K562 (cell line): ENCODE measurements at regions not wholly inside any gene's neighbourhood (a gene's known extent, or its start where the extent isn't known, plus 50 kb on each side); places are given as distances from the start of the nearest gene placed in this dataset.

Experiments used
- ATAC-seq: fragments of 200-7000 bp; cut with Tn5 transposase; 3 replicates; pipeline ENCODE4 v1.9.1; 2020; ENCODE audit warnings: moderate library complexity
- BruUV-seq: library from RNA; stranded (reverse); fragments of 400-500 nt; replicated peaks from 2 replicates; lab custom pipeline; 2021; lab: Mats Ljungman, UMichigan
- CTCF ChIA-PET: fragments of 300-600 bp; formaldehyde crosslinking; extraction: SDS; loops from one replicate; lab custom pipeline; 2021; ENCODE audit warnings: low intra/inter-chr PET ratio; lab: Yijun Ruan, JAX
- POLR2A ChIA-PET: fragments of 300-600, 350-650 bp; sonication (Branson Sonifier 250); formaldehyde crosslinking; extraction: SDS; loops from one replicate; lab custom pipeline; 2021; ENCODE audit warnings: antibody characterized with exemption, inconsistent platforms; lab: Yijun Ruan, JAX
- DNase-seq, 4 experiments: peaks; one replicate each; pipeline versions ENCODE4 v3.0.0 to v3.0.0-alpha.2; 2011 to 2018; ENCODE audit warnings: low spot score in 3 of 4, mixed read lengths in 3 of 4; ENCODE audit errors: extremely low read depth in 1 of 4
- FAIRE-seq: peaks from 2 replicates; lab custom pipeline; 2011; peaks lifted over from hg19 to GRCh38; lab: Jason Lieb, UNC
- H2AFZ ChIP-seq: 2 replicates; pipeline ENCODE4 v1.6.0; 2011; ENCODE audit warnings: low read depth, low read length, control low read depth, inconsistent platforms
- H3K27ac ChIP-seq: fragments of 200-600 bp; 3 replicates; pipeline ENCODE4 v1.8.0; 2011; ENCODE audit warnings: low read depth, mild to moderate bottlenecking, control low read depth, inconsistent platforms, low read length, moderate library complexity, mixed read lengths; ENCODE audit errors: extremely low read depth
- H3K27me3 ChIP-seq, 2 experiments: fragments of 300-600 bp in 1 of 2; 2 replicates in 1 of 2; 3 replicates in 1 of 2; pipeline versions ENCODE4 v1.6.0 to v1.8.0; 2011; ENCODE audit warnings: inconsistent platforms in 2 of 2, low read length in 2 of 2, mild to moderate bottlenecking in 1 of 2, mixed read lengths in 1 of 2, moderate library complexity in 1 of 2; ENCODE audit not compliant: control insufficient read depth in 2 of 2, insufficient read depth in 2 of 2
- H3K36me3 ChIP-seq: fragments of 300-600 bp; 3 replicates; pipeline ENCODE4 v1.8.0; 2011; ENCODE audit warnings: mild to moderate bottlenecking, low read length, inconsistent platforms; ENCODE audit not compliant: control insufficient read depth, insufficient read depth
- H3K4me1 ChIP-seq, 2 experiments: fragments of 200-600 bp in 1 of 2; replicated peaks in 1 of 2; 2 replicates in 1 of 2; 3 replicates in 1 of 2; pipeline versions ENCODE4 v1.5.1 to v1.8.0; 2011; ENCODE audit warnings: inconsistent platforms in 2 of 2, low read length in 2 of 2, mild to moderate bottlenecking in 1 of 2, mixed read lengths in 1 of 2, moderate library complexity in 1 of 2; ENCODE audit not compliant: control insufficient read depth in 2 of 2, insufficient read depth in 2 of 2
- H3K4me2 ChIP-seq: 2 replicates; pipeline ENCODE4 v1.6.1; 2011; ENCODE audit warnings: low read length, control low read depth, inconsistent platforms, mixed read lengths; ENCODE audit not compliant: insufficient read depth
- H3K4me3 ChIP-seq: fragments of 200-600 bp; sonication (generic), shearing (Covaris generic); 2 replicates; pipeline ENCODE4 v1.5.1; 2016; ENCODE audit warnings: control low read depth, inconsistent platforms
- H3K79me2 ChIP-seq: fragments of 200-600 bp; 3 replicates; pipeline ENCODE4 v1.8.0; 2011; ENCODE audit warnings: low read length, inconsistent platforms; ENCODE audit not compliant: control insufficient read depth, insufficient read depth
- H3K9ac ChIP-seq, 2 experiments: 2 replicates each; pipeline versions ENCODE4 v1.6.0 to v1.6.1; 2011; ENCODE audit warnings: low read depth in 2 of 2, low read length in 2 of 2, control low read depth in 1 of 2, inconsistent platforms in 1 of 2, mild to moderate bottlenecking in 1 of 2, mixed read lengths in 1 of 2; ENCODE audit not compliant: insufficient read depth in 1 of 2
- H3K9me1 ChIP-seq: one replicate; pipeline ENCODE4 v1.6.0; 2011; ENCODE audit warnings: inconsistent platforms, mild to moderate bottlenecking, low read length, moderate library complexity; ENCODE audit not compliant: control insufficient read depth, insufficient read depth
- H3K9me3 ChIP-seq: replicated peaks from 2 replicates; pipeline ENCODE4 v1.5.1; 2011; ENCODE audit warnings: low read depth, low read length, inconsistent platforms; ENCODE audit not compliant: control insufficient read depth, insufficient read depth
- H4K20me1 ChIP-seq: replicated peaks from 2 replicates; pipeline ENCODE4 v1.6.1; 2011; ENCODE audit warnings: low read length, inconsistent platforms, mixed read lengths; ENCODE audit not compliant: control insufficient read depth, insufficient read depth
- HMGN3 ChIP-seq: IDR thresholded peaks from 2 replicates; pipeline ENCODE4 v1.6.1; 2011; ENCODE audit warnings: borderline replicate concordance, low read depth, mild to moderate bottlenecking, mixed read lengths, low read length; ENCODE audit not compliant: insufficient read length; ENCODE audit errors: extremely low read depth
- HNRNPK ChIP-seq: fragments of 200-400 bp; formaldehyde crosslinking; IDR thresholded peaks from one replicate; pipeline ENCODE4 v1.6.1; 2018; ENCODE audit warnings: mild to moderate bottlenecking, low read depth, low read length; ENCODE audit not compliant: poor library complexity, severe bottlenecking
- MTA3 ChIP-seq: fragments of 450-650 bp; formaldehyde crosslinking; IDR thresholded peaks from 2 replicates; pipeline ENCODE4 v1.6.1; 2017; ENCODE audit warnings: mild to moderate bottlenecking, borderline replicate concordance
- NFE2L1 ChIP-seq: fragments of 450-650 bp; IDR thresholded peaks from 2 replicates; pipeline ENCODE4 v1.6.1; 2016; ENCODE audit warnings: missing genetic modification characterization, low read depth, mild to moderate bottlenecking, missing compliant biosample characterization, moderate library complexity, borderline replicate concordance
- PCBP1 ChIP-seq: fragments of 200-400 bp; formaldehyde crosslinking; IDR thresholded peaks from 2 replicates; pipeline ENCODE4 v1.6.1; 2018; ENCODE audit warnings: mild to moderate bottlenecking, low read depth, low read length; ENCODE audit not compliant: poor library complexity, severe bottlenecking
- PHF20 ChIP-seq: fragments of 450-650 bp; IDR thresholded peaks from 2 replicates; pipeline ENCODE4 v1.6.1; 2018; ENCODE audit not compliant: partially characterized antibody
- ZNF24 ChIP-seq: fragments of 450-650 bp; IDR thresholded peaks from 2 replicates; pipeline ENCODE4 v1.6.1; 2016
- ZNF347 ChIP-seq: fragments of 450-650 bp; formaldehyde crosslinking; IDR thresholded peaks from 2 replicates; pipeline ENCODE4 v1.4.0; 2020; ENCODE audit warnings: low read depth, mild to moderate bottlenecking, moderate library complexity
- WGBS: fragments of 100-300 bp; shearing (Covaris generic); methylation state at CpG from one replicate; pipeline ENCODE4 v1.1.6; 2016; ENCODE audit warnings: low coverage, mixed read lengths; ENCODE audit not compliant: insufficient coverage; ENCODE audit errors: missing lambda C conversion rate; 5-methylcytosine and 5-hydroxymethylcytosine counted together
- in situ Hi-C: fragments of 300-500 bp; cut with MboI; formaldehyde crosslinking; loops from 4 replicates; pipeline ENCODE4 v1.15.0; 2018; ENCODE audit warnings: inconsistent platforms, mixed read lengths
- intact Hi-C: fragments of 100-400 bp; cut with micrococcal nuclease; formaldehyde crosslinking; loops from 2 replicates; pipeline ENCODE4 v1.14.2; 2022
- TF ChIP-seq, protein P1 (sequence below): fragments of 250-450 bp; sonication (Bioruptor Pico); IDR thresholded peaks from 2 replicates; pipeline ENCODE4 v1.8.0; 2022; ENCODE audit warnings: inconsistent platforms

DNA sequence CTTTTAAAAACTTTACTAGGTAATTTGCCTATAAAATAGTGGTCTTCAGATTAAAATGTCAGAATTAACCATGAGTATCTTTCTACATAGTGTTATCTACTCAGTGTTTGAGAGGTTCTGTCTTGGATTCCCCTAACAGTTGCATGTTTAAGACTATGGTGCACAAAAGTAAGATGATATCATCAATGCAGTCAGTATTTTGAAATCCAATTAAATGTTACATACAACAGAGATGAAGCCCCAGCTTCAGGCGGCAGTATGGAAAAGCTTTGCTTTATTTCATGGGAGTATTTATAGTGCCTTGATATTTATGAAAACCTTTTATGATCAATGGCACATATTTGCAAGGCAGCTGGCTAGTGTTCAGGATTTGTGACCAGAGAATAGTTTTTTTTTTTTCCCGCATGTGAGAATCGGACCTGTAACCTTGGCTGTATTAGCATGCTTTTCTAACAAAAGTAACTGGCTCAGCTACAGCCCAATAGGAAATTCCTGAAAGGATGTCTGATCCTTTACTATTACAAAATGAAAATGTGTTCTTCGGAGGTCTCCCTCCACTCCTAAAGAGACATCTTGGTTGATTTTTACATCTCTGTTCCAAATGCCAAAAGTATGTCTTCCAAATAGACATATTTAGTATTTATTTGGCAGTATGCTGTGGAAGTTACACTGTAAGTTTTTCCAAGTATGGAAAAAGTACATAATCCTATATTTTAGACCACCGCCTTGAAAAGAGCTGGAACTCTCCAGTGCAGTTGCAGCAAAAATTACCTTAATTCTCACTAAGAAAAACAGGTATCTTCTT, 319.3 kb upstream of the UBE2E3 start (continued):
- TF ChIP-seq HNRNPK, result no peak
- TF ChIP-seq NFE2L1 (tag), result no peak
- no peak for TF ChIP-seq ZNF347
- TF ChIP-seq, all 486 proteins: peak for 0

DNA sequence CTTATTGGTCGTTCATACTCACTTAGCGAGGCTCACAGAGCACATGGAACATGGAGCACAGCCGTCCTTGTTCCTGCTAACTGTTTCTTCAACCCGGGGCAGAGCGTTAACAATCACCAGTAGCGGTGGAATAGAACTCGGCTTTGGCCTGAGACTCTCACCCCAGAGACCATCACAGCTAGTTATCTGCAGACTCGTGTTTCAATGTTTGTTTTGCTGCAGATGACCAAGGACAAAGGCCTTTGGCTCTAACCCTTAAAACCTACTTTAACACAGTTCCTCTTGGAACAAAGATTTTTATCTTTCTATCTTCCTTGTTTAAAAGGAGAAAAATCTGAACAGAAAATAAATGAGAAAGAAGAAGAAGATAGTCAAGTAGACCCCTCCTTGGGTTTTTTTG, 320.2 kb upstream of the UBE2E3 start:
- Histone ChIP-seq H3K4me3 (no peak overlapping the region), H3K27ac (no peak overlapping the region), H3K79me2 (no peaks in the 10 kb centered on the region), H3K27me3 (no peaks in the 10 kb centered on the region), H4K20me1 (no peaks in the 10 kb centered on the region), H3K9me3 (peaks cover 2% of the 10 kb centered on the region; the same call in 1 of the 2 replicates), H3K9ac (no peak overlapping the region), H3K9me1 (no peaks in the 10 kb centered on the region), H2AFZ (no peak overlapping the region), H3K4me1 (no peaks in the 10 kb centered on the region), H3K36me3 (no peaks in the 10 kb centered on the region), H3K4me2 (no peak overlapping the region)
- WGBS, result 1% methylated on average over 8 of the region's 8 CpGs
- in situ Hi-C loops, result no loop called here
- ChIA-PET POLR2A (no interaction called here), CTCF (no interaction called here)
- FAIRE-seq (no peak), ATAC-seq (no peak), DNase-seq (no peak)
- BruUV-seq, result no TSS peak
- intact Hi-C loops, result no loop called here
- TF ChIP-seq, protein P1, sequence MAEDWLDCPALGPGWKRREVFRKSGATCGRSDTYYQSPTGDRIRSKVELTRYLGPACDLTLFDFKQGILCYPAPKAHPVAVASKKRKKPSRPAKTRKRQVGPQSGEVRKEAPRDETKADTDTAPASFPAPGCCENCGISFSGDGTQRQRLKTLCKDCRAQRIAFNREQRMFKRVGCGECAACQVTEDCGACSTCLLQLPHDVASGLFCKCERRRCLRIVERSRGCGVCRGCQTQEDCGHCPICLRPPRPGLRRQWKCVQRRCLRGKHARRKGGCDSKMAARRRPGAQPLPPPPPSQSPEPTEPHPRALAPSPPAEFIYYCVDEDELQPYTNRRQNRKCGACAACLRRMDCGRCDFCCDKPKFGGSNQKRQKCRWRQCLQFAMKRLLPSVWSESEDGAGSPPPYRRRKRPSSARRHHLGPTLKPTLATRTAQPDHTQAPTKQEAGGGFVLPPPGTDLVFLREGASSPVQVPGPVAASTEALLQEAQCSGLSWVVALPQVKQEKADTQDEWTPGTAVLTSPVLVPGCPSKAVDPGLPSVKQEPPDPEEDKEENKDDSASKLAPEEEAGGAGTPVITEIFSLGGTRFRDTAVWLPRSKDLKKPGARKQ (CRISPR knock-in tag), result no peak
- TF ChIP-seq HMGN3 (no peak), ZNF24 (no peak), PHF20 (no peak), MTA3 (no peak), PCBP1 (no peak)
